ENCODE measurements at regions not wholly inside any gene's neighbourhood (a gene's known extent, or its start where the extent isn't known, plus 50 kb on each side); places are given as distances from the start of the nearest gene placed in this dataset.
"Not testable (repeated sequence)": the region's sequence is repeated elsewhere in the genome, so short reads cannot be mapped to it uniquely, and the experiment has no call there.

GRCh38 chr12:114500775-114501473 lies 95.0 kb upstream of the TBX5 start:
- peak; percentile 35 for DNase-seq

GRCh38 chr12:114500131-114500530 lies 94.2 kb upstream of the TBX5 start:
- DNase-seq = no peak

GRCh38 chr12:114499338-114499737 lies 93.4 kb upstream of the TBX5 start:
- no peak for DNase-seq

GRCh38 chr12:114491916-114492315 lies 86.0 kb upstream of the TBX5 start:
- no peak for DNase-seq

- DNase-seq = not testable (repeated sequence)
These were observed 79.0 kb upstream of the TBX5 start for GRCh38 chr12:114484822-114485459.

GRCh38 chr12:114483996-114484395 lies 78.1 kb upstream of the TBX5 start:
- DNase-seq = no peak

GRCh38 chr12:114481200-114481535 lies 75.2 kb upstream of the TBX5 start:
- DNase-seq = peak; percentile 36

- DNase-seq = peak; percentile 36
These were observed 74.6 kb upstream of the TBX5 start for GRCh38 chr12:114480337-114481199.

GRCh38 chr12:114479831-114480230 lies 73.9 kb upstream of the TBX5 start:
- no peak for DNase-seq

GRCh38 chr12:114478865-114479264 lies 72.9 kb upstream of the TBX5 start:
- DNase-seq = no peak

GRCh38 chr12:114477989-114478395 lies 72.0 kb upstream of the TBX5 start:
- no peak for DNase-seq

GRCh38 chr12:114476159-114476558 lies 70.2 kb upstream of the TBX5 start:
- DNase-seq = peak; percentile 29

GRCh38 chr12:114473717-114474116 lies 67.8 kb upstream of the TBX5 start:
- no peak for DNase-seq

GRCh38 chr12:114473018-114473417 lies 67.1 kb upstream of the TBX5 start:
- DNase-seq = no peak

- DNase-seq = no peak
These were observed 51.7 kb upstream of the TBX5 start for GRCh38 chr12:114457620-114458019.
